ENCODE measurements at regions not wholly inside any gene's neighbourhood (a gene's known extent, or its start where the extent isn't known, plus 50 kb on each side); places are given as distances from the start of the nearest gene placed in this dataset.

GRCh38 chr6:14826456-14826855 is 419.4 kb upstream of the JARID2 start:
- H3K9me3 Mint-ChIP-seq (ENCODE audit: unreplicated experiment), result peaks cover 4% of the 10 kb centered on the region
- Histone ChIP-seq H3K27ac (ENCODE audit: low read depth, low read length) (no peak overlapping the region), H3K9ac (ENCODE audit: low read length) (no peak overlapping the region), H3K79me2 (ENCODE audit: insufficient read depth, low read length) (no peaks in the 10 kb centered on the region), H3K4me2 (ENCODE audit: low read length) (no peak overlapping the region), H3K4me3 (ENCODE audit: insufficient read depth, low read depth, low read length) (no peak overlapping the region), H3K27me3 (ENCODE audit: insufficient read depth, low read length) (no peaks in the 10 kb centered on the region), H3K36me3 (ENCODE audit: insufficient read depth, low read length) (no peaks in the 10 kb centered on the region), H3K9me3 (ENCODE audit: insufficient read depth, low read depth, low read length) (no peaks in the 10 kb centered on the region), H4K20me1 (ENCODE audit: insufficient read depth, low read length) (no peaks in the 10 kb centered on the region), H2AFZ (ENCODE audit: low read depth, low read length) (no peak overlapping the region), H3K4me1 (ENCODE audit: insufficient read depth, low read length) (peaks cover 9% of the 10 kb centered on the region)
- H3K4me3 Mint-ChIP-seq (ENCODE audit: unreplicated experiment), result no peak overlapping the region
- peaks cover 20% of the 10 kb centered on the region for H3K4me1 Mint-ChIP-seq (ENCODE audit: low read depth, unreplicated experiment)
- FAIRE-seq, result no peak
- DNase-seq (ENCODE audit: low read depth), result no peak
- H3K27ac Mint-ChIP-seq (ENCODE audit: unreplicated experiment), result no peak overlapping the region
- TF ChIP-seq CTCF (IDR thresholded peaks at IDR 0.05; ENCODE audit: insufficient read depth, low read depth, low read length) (no peak), EZH2 (IDR thresholded peaks at IDR 0.05; ENCODE audit: insufficient read depth, low read length) (no peak)
- no peaks in the 10 kb centered on the region for H3K27me3 Mint-ChIP-seq (ENCODE audit: low read depth, unreplicated experiment)
- no peaks in the 10 kb centered on the region for H3K36me3 Mint-ChIP-seq (ENCODE audit: low read depth, unreplicated experiment)

- TF ChIP-seq CTCF (IDR thresholded peaks at IDR 0.05; ENCODE audit: insufficient read depth, low read depth, low read length), result no peak
- TF ChIP-seq EZH2 (IDR thresholded peaks at IDR 0.05; ENCODE audit: insufficient read depth, low read length), result no peak
- H3K9me3 ChIP-seq (ENCODE audit: insufficient read depth, low read depth, low read length), result no peaks in the 10 kb centered on the region
- no peaks in the 10 kb centered on the region for H3K79me2 ChIP-seq (ENCODE audit: insufficient read depth, low read length)
Measured at GRCh38 chr6:14827354-14827753, 418.5 kb upstream of the JARID2 start.

GRCh38 chr6:14828201-14828611 is 417.7 kb upstream of the JARID2 start:
- Histone ChIP-seq H3K27ac (ENCODE audit: low read depth, low read length) (no peak overlapping the region), H3K9ac (ENCODE audit: low read length) (no peak overlapping the region), H3K4me2 (ENCODE audit: low read length) (peak overlapping the region; percentile 21), H4K20me1 (ENCODE audit: insufficient read depth, low read length) (no peaks in the 10 kb centered on the region), H3K4me1 (ENCODE audit: insufficient read depth, low read length) (peaks cover 9% of the 10 kb centered on the region), H3K79me2 (ENCODE audit: insufficient read depth, low read length) (no peaks in the 10 kb centered on the region), H3K9me3 (ENCODE audit: insufficient read depth, low read depth, low read length) (no peaks in the 10 kb centered on the region), H3K27me3 (ENCODE audit: insufficient read depth, low read length) (no peaks in the 10 kb centered on the region), H3K36me3 (ENCODE audit: insufficient read depth, low read length) (no peaks in the 10 kb centered on the region), H2AFZ (ENCODE audit: low read depth, low read length) (peak overlapping the region; percentile 28), H3K4me3 (ENCODE audit: insufficient read depth, low read depth, low read length) (no peak overlapping the region)
- H3K4me1 Mint-ChIP-seq (ENCODE audit: low read depth, unreplicated experiment), result peaks cover 20% of the 10 kb centered on the region
- no peak overlapping the region for H3K4me3 Mint-ChIP-seq (ENCODE audit: unreplicated experiment)
- FAIRE-seq (no peak), DNase-seq (ENCODE audit: low read depth) (no peak)
- H3K27me3 Mint-ChIP-seq (ENCODE audit: low read depth, unreplicated experiment), result no peaks in the 10 kb centered on the region
- H3K36me3 Mint-ChIP-seq (ENCODE audit: low read depth, unreplicated experiment), result no peaks in the 10 kb centered on the region
- TF ChIP-seq EZH2 (IDR thresholded peaks at IDR 0.05; ENCODE audit: insufficient read depth, low read length) (no peak), CTCF (IDR thresholded peaks at IDR 0.05; ENCODE audit: insufficient read depth, low read depth, low read length) (no peak)
- H3K27ac Mint-ChIP-seq (ENCODE audit: unreplicated experiment), result no peak overlapping the region
- H3K9me3 Mint-ChIP-seq (ENCODE audit: unreplicated experiment), result peaks cover 4% of the 10 kb centered on the region

More at GRCh38 chr6:14827354-14827753, 418.5 kb upstream of the JARID2 start:
- Histone ChIP-seq H2AFZ (ENCODE audit: low read depth, low read length) (no peak overlapping the region), H3K36me3 (ENCODE audit: insufficient read depth, low read length) (no peaks in the 10 kb centered on the region), H3K4me1 (ENCODE audit: insufficient read depth, low read length) (peaks cover 9% of the 10 kb centered on the region), H4K20me1 (ENCODE audit: insufficient read depth, low read length) (no peaks in the 10 kb centered on the region), H3K4me2 (ENCODE audit: low read length) (no peak overlapping the region), H3K4me3 (ENCODE audit: insufficient read depth, low read depth, low read length) (no peak overlapping the region), H3K27me3 (ENCODE audit: insufficient read depth, low read length) (no peaks in the 10 kb centered on the region), H3K9ac (ENCODE audit: low read length) (no peak overlapping the region), H3K27ac (ENCODE audit: low read depth, low read length) (no peak overlapping the region)
- Mint-ChIP-seq H3K27ac (ENCODE audit: unreplicated experiment) (no peak overlapping the region), H3K27me3 (ENCODE audit: low read depth, unreplicated experiment) (no peaks in the 10 kb centered on the region), H3K36me3 (ENCODE audit: low read depth, unreplicated experiment) (no peaks in the 10 kb centered on the region), H3K4me1 (ENCODE audit: low read depth, unreplicated experiment) (peaks cover 20% of the 10 kb centered on the region), H3K4me3 (ENCODE audit: unreplicated experiment) (no peak overlapping the region), H3K9me3 (ENCODE audit: unreplicated experiment) (peaks cover 4% of the 10 kb centered on the region)
- no peak for FAIRE-seq
- no peak for DNase-seq (ENCODE audit: low read depth)
